ENCODE measurements at regions not wholly inside any gene's neighbourhood (a gene's known extent, or its start where the extent isn't known, plus 50 kb on each side); places are given as distances from the start of the nearest gene placed in this dataset.

DNA sequence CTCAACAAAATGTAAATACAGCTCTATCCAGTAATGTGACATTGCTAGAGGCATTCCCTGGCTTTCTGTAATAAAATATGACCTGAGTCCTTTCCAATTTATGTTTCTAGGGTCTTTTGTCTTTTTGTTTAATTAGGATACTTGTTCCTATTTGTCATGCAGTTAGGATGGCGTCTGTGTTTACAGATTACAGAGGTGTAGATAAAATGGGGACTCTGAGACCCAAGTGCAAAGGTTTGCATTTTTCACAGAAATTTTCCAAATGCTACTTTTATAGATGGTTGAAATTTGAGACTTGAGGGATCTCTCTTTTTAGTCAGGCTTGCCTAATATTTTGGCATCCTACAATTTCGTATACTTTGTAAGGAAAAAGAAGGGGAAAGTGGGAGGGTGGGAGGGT, 332.4 kb downstream of the PTEN start:
- H3K4me3 ChIP-seq (ENCODE audit: low read depth, low read length), result no peak overlapping the region
- in situ Hi-C loops (cut with HindIII; ENCODE audit: low sequenced_read_pairs), result no loop called here
- TF ChIP-seq, protein P1, sequence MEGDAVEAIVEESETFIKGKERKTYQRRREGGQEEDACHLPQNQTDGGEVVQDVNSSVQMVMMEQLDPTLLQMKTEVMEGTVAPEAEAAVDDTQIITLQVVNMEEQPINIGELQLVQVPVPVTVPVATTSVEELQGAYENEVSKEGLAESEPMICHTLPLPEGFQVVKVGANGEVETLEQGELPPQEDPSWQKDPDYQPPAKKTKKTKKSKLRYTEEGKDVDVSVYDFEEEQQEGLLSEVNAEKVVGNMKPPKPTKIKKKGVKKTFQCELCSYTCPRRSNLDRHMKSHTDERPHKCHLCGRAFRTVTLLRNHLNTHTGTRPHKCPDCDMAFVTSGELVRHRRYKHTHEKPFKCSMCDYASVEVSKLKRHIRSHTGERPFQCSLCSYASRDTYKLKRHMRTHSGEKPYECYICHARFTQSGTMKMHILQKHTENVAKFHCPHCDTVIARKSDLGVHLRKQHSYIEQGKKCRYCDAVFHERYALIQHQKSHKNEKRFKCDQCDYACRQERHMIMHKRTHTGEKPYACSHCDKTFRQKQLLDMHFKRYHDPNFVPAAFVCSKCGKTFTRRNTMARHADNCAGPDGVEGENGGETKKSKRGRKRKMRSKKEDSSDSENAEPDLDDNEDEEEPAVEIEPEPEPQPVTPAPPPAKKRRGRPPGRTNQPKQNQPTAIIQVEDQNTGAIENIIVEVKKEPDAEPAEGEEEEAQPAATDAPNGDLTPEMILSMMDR (IDR thresholded peaks at IDR 0.05; ENCODE audit: low read depth, low read length, missing control alignments), result no peak
- DNase-seq (ENCODE audit: low read depth), result no peak

DNA sequence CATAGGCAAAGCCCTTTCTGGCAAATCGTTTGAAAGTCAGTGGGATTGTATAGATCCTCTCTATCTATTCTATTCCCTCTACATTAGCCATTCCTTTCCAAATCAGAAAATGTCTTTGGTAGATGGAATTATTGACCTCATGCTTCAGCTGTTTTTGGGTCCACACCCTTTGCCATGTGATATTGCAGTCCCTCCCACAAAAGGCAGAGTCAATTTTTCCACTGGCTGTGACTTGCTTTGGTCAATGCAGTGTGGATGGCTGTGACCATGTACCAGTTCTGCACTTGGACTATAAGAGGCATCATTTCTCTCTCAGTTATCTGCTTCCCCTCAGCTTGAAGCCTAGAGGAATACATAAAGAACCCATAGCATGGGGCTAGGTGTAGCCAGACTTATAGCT, 332.9 kb downstream of the PTEN start:
- TF ChIP-seq, protein P1 (IDR thresholded peaks at IDR 0.05; ENCODE audit: low read depth, low read length, missing control alignments), result no peak
- in situ Hi-C loops (cut with HindIII; ENCODE audit: low sequenced_read_pairs), result no loop called here
- DNase-seq (ENCODE audit: low read depth), result no peak
- H3K4me3 ChIP-seq (ENCODE audit: low read depth, low read length), result no peak overlapping the region

DNA sequence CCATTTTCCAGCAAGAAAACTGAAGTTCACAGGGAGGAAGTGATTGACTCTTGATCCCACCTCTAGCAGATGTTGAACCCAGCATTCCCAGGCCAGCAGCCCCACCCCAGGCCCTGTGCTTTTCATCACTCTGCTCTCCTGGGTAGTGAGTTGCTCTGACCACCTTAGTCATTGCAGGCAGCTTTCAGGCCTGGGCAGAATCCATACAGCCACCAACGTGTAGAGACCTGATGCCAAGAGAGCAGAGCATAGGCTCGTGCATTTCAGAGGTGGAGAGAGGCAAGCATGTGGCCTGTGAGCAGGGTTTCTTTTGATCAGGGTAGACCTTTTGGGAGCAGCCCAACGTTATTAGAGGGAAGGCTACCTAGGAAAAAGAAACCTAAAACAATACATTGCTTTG, 334.6 kb downstream of the PTEN start:
- in situ Hi-C loops (cut with HindIII; ENCODE audit: low sequenced_read_pairs), result no loop called here
- H3K4me3 ChIP-seq (ENCODE audit: low read depth, low read length), result no peak overlapping the region
- TF ChIP-seq, protein P1 (IDR thresholded peaks at IDR 0.05; ENCODE audit: low read depth, low read length, missing control alignments), result no peak
- DNase-seq (ENCODE audit: low read depth), result no peak

DNA sequence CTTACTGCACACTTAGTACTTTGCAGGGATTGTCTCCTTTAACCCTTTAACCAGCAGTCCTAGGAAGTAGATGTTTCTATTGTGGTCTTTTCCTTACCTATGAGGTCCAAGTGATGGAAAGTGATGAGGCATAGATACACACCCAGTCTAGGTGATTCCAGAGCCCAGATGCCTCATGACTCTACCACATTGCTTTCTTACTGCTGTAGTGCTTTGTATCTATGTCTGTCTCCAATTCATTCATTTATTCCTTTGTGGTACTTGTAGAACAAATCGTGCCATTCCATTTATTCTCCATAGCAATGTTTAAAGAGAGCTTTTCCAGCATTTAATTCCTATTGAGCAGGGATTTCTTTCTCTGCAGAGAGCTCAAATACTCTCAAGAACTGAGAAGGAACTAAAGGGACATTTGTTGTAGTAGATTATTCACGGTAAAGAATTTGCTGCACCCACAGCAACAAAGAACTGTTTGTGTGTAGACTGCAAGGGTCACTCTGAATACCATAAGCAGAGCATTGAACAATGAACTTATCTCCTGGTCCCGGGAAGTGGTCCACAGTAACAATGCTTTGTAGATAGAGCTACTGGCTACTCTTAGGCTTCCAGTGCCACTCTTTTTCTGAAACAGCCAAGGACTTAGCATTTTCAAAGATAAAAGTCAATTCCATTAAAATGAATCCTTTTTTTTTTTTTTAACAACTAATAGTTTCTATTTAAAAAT, 337.0 kb downstream of the PTEN start:
- in situ Hi-C loops (cut with HindIII; ENCODE audit: low sequenced_read_pairs), result no loop called here
- DNase-seq (ENCODE audit: low read depth), result no peak
- H3K4me3 ChIP-seq (ENCODE audit: low read depth, low read length), result no peak overlapping the region
- TF ChIP-seq, protein P1 (IDR thresholded peaks at IDR 0.05; ENCODE audit: low read depth, low read length, missing control alignments), result no peak

DNA sequence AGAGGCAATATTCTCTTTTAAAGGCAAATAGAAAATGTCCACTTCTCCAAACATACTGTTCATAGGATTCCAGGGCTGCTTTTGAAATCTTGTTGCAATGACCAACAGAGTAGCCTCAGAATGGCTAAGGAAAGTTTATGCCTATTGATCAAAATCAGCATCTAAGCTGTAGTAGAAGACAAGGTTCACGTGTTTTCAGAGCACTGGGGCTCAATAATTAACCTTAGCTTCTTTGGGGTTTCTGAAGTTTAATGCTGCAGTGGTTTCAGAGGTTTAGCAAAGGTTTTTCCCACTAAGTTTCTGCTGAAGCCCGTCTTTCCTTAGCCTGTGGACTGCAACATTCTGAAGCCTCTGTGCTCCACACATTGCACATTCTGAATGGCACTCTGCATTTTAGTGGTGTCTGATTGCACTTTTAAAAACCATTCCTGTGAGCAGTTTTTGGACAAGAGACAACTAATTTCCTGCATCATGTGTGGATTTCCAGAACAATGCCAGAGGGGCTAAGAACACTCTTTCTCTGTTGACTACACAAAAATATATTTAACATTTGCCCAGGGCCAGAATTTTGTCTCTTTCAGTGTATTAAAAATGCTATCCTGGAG, 342.5 kb downstream of the PTEN start:
- no peak overlapping the region for H3K4me3 ChIP-seq (ENCODE audit: low read depth, low read length)
- DNase-seq (ENCODE audit: low read depth), result no peak
- TF ChIP-seq, protein P1 (IDR thresholded peaks at IDR 0.05; ENCODE audit: low read depth, low read length, missing control alignments), result no peak
- in situ Hi-C loops (cut with HindIII; ENCODE audit: low sequenced_read_pairs), result no loop called here

DNA sequence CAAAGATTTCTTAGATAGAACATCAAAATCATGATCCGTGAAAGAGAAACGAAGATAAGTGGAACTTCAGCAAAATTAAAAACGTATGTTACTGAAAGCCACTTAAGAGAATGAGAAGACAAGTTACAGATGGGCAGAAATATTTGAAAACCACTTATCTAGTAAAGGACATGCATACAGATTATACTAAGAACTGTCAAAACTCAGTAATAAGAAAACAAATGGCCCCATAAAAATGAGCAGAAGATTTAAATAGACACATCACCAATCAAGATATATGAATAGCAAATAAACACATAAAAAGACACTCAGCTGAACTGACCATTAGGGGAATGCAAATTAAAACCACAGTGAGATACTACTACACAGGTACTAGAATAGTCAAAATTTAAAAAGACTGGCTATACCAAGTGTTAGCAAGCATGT, 343.7 kb downstream of the PTEN start:
- DNase-seq (ENCODE audit: low read depth), result no peak
- TF ChIP-seq, protein P1 (IDR thresholded peaks at IDR 0.05; ENCODE audit: low read depth, low read length, missing control alignments), result no peak
- no peak overlapping the region for H3K4me3 ChIP-seq (ENCODE audit: low read depth, low read length)
- in situ Hi-C loops (cut with HindIII; ENCODE audit: low sequenced_read_pairs), result no loop called here
